ENCODE measurements at regions not wholly inside any gene's neighbourhood (a gene's known extent, or its start where the extent isn't known, plus 50 kb on each side); places are given as distances from the start of the nearest gene placed in this dataset.

- no peak for ATAC-seq
- H3K4me3 ChIP-seq = no peak overlapping the region
- 78 to 79% methylated on average over 4 of the region's 4 CpGs for WGBS, 2 donors (ENCODE audit: low coverage in 1 of 2)
- peaks cover 8% of the 10 kb centered on the region for H3K27me3 ChIP-seq
- TF ChIP-seq POLR2A (IDR thresholded peaks at IDR 0.05) (no peak), EP300 (IDR thresholded peaks at IDR 0.05) (no peak), POLR2AphosphoS5 (IDR thresholded peaks at IDR 0.05) (no peak), CTCF (IDR thresholded peaks at IDR 0.05) (no peak)
- no peaks in the 10 kb centered on the region for H3K9me3 ChIP-seq
- H3K4me1 ChIP-seq = no peaks in the 10 kb centered on the region
- no peaks in the 10 kb centered on the region for H3K36me3 ChIP-seq
- H3K27ac ChIP-seq = no peak overlapping the region
Measured at GRCh38 chr4:18578307-18578706, 556.8 kb upstream of the LCORL start.

GRCh38 chr4:18572481-18572880, 550.9 kb upstream of the LCORL start:
- ATAC-seq = no peak

DNA sequence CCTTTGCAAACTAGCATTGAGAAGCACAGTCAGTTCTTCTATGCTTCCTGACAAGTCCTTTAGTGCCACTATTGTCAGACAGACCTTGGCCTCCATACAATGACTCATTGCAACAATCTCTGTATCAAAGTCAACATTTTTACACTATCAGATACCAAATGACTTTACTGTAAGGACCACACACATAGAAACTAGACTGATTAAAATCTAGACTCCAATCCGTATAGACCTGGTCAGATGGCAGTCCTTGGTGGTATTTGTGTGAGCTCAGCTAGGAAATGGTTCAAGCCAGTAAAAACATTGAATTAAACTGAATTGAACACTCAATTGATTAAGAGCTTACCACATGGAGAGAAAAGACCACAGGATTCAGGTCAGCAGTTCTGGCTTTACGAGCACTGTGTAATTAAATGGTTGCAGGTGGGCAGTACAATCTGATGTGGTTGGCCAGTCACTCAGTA, 549.8 kb upstream of the LCORL start:
- TF ChIP-seq CTCF (IDR thresholded peaks at IDR 0.05) (no peak), EP300 (IDR thresholded peaks at IDR 0.05) (no peak), POLR2AphosphoS5 (IDR thresholded peaks at IDR 0.05) (no peak), POLR2A (IDR thresholded peaks at IDR 0.05) (no peak)
- ATAC-seq = no peak

More at GRCh38 chr4:18572481-18572880, 550.9 kb upstream of the LCORL start:
- no peaks in the 10 kb centered on the region for H3K27me3 ChIP-seq
- H3K4me1 ChIP-seq = no peaks in the 10 kb centered on the region
- WGBS, 2 donors (ENCODE audit: low coverage in 1 of 2) = 60 to 67% methylated on average over 1 of the region's 1 CpG
- TF ChIP-seq EP300 (IDR thresholded peaks at IDR 0.05) (no peak), POLR2A (IDR thresholded peaks at IDR 0.05) (no peak), POLR2AphosphoS5 (IDR thresholded peaks at IDR 0.05) (no peak), CTCF (IDR thresholded peaks at IDR 0.05) (no peak)
- no peak overlapping the region for H3K4me3 ChIP-seq
- H3K27ac ChIP-seq = no peak overlapping the region
- H3K9me3 ChIP-seq = no peaks in the 10 kb centered on the region
- no peaks in the 10 kb centered on the region for H3K36me3 ChIP-seq

DNA sequence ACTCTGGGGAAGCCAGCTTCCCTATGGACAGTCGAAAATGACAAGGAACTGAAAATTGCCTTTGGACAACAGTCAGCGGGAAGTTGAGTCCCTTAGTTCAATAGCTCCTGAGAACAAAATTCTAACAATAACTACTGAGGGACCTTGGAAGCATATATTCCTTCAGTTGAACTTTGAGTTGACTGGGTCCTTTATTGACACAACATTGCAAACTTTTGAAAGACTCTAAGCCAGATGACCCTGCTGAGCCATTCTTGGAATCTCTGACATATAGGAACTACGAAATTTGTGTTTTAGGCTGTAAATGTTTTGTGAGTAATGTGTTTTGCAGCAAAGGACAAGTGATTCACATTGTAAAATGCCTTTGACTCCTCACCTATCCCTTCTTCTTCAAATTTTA, 548.8 kb upstream of the LCORL start:
- 48 to 80% methylated on average over 1 to 2 of the region's 3 CpGs for WGBS, 2 donors (ENCODE audit: low coverage in 1 of 2)
- Histone ChIP-seq H3K27ac (no peak overlapping the region), H3K36me3 (no peaks in the 10 kb centered on the region), H3K9me3 (no peaks in the 10 kb centered on the region), H3K27me3 (no peaks in the 10 kb centered on the region), H3K4me1 (no peaks in the 10 kb centered on the region), H3K4me3 (no peak overlapping the region)
- TF ChIP-seq CTCF (IDR thresholded peaks at IDR 0.05) (no peak), EP300 (IDR thresholded peaks at IDR 0.05) (no peak), POLR2AphosphoS5 (IDR thresholded peaks at IDR 0.05) (no peak), POLR2A (IDR thresholded peaks at IDR 0.05) (no peak)
- no peak for ATAC-seq

More for the DNA sequence above, 549.8 kb upstream of the LCORL start:
- Histone ChIP-seq H3K4me1 (no peaks in the 10 kb centered on the region), H3K27ac (no peak overlapping the region), H3K4me3 (no peak overlapping the region), H3K9me3 (no peaks in the 10 kb centered on the region), H3K36me3 (no peaks in the 10 kb centered on the region), H3K27me3 (no peaks in the 10 kb centered on the region)
- 33 to 58% methylated on average over 1 to 2 of the region's 2 CpGs for WGBS, 2 donors (ENCODE audit: low coverage in 1 of 2)

GRCh38 chr4:18568600-18568999, 547.0 kb upstream of the LCORL start:
- ATAC-seq = no peak
- H3K27ac ChIP-seq = no peak overlapping the region
- WGBS, 2 donors (ENCODE audit: low coverage in 1 of 2) = 33 to 40% methylated on average over 2 of the region's 2 CpGs
- H3K27me3 ChIP-seq = no peaks in the 10 kb centered on the region
- H3K9me3 ChIP-seq = no peaks in the 10 kb centered on the region
- no peak for TF ChIP-seq POLR2A (IDR thresholded peaks at IDR 0.05)
- TF ChIP-seq EP300 (IDR thresholded peaks at IDR 0.05) = no peak
- no peak for TF ChIP-seq POLR2AphosphoS5 (IDR thresholded peaks at IDR 0.05)
- TF ChIP-seq CTCF (IDR thresholded peaks at IDR 0.05) = no peak
- no peak overlapping the region for H3K4me3 ChIP-seq
- no peaks in the 10 kb centered on the region for H3K36me3 ChIP-seq
- no peaks in the 10 kb centered on the region for H3K4me1 ChIP-seq
